Stimulated activated CD4-positive, alpha-beta T cell treated with anti-CD3 and anti-CD28 coated beads, Interleukin-1b, Interleukin-23, amount 100 ng/mL, for 24 hours (primary cell): ENCODE measurements at regions not wholly inside any gene's neighbourhood (a gene's known extent, or its start where the extent isn't known, plus 50 kb on each side); places are given as distances from the start of the nearest gene placed in this dataset.
"Not testable (repeated sequence)": the region's sequence is repeated elsewhere in the genome, so short reads cannot be mapped to it uniquely, and the experiment has no call there.

Experiments used
- DNase-seq, 4 experiments: peaks; one replicate each; pipeline ENCODE4 v3.0.0-alpha.2; 2020; ENCODE audit warnings: low read depth in 4 of 4, low spot score in 1 of 4

DNA sequence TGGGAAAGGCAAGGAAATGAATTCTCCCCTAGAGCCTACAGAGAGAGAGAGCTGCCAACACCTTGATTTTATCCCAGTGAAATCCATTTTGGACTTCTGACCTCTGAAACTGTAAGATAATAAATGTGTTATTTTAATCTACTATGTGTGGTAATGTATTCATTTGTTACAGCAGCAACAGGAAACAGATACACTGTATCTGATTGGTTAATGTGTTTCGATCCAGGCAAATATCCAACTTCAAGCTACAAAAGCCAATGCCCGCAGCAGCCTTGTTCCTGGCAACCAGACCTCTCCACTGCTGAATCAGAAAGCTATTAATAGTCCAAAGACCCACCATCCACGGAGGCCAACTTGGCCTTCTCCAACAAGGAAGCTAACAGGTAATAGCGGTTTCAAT, 318.1 kb downstream of the PTTG2 start:
- DNase-seq = no peak

DNA sequence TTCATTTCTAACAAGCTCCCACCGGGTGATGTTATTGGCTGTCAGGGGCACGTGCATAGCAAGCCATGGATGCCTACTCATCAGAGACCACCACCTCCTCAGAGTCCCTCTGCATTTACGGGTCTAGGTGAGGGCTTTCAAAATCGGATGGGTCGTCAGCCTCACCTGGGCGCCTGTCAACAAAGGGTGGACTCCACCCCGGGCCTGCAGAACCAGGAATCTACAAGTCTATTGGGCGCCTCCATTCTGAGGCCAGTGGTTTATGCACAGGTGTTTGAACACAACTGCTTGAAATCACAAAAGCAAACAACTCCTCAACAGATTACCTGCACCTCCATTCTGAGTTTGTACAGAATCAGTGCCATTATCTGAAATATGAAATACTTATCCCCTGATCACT, 318.9 kb downstream of the PTTG2 start:
- no peak for DNase-seq

DNA sequence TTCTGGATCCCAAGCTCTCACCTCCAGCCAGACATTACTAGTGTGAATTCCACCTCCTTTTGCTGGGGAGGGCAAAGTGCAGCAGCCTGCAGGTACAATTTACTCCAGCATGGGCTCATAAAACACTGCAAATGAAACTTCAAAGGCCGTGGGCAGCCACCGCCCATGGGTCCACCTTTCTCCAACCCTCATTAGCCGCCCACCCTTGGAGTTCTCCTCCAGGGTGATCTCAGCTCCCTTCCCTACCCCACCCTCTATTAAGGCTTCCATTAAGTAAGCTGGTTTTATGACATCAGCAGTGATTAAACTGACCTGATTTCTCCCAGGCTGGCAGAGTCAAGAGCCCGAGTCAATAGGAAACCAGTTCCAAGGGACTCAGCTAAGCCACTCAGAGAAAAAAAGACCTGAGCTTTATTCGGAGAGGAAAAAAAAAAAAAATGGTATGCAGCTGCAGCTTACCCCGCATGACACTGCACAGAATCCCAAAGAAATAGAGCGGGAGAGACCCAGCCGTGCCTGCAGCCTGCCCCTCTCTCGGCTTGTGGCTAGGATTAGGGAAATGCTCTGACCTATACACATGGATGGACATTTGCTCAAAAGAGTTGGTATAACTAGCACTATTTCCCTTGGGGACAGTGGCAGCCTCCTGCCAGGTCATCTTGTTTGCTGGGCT, 319.6 kb downstream of the PTTG2 start:
- no peak for DNase-seq

DNA sequence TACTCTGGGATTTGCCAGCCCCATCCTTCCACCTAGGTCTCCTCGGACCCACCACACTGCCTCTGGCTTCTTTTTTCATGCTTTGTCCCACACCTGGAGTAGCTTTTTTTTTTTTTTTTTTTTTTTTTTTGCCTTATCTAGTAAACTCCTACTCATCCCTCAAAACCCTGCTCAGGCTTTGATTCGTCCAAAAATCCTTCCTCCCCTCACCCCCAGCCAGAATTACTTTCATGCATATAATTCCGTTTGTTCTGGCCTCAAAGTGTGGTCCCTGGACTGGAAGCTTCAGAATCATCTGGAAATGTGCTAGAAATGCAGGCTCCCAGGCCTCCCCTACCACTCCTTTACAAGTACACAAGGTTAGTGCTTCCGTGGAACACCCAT, 320.1 kb downstream of the PTTG2 start:
- no peak for DNase-seq

DNA sequence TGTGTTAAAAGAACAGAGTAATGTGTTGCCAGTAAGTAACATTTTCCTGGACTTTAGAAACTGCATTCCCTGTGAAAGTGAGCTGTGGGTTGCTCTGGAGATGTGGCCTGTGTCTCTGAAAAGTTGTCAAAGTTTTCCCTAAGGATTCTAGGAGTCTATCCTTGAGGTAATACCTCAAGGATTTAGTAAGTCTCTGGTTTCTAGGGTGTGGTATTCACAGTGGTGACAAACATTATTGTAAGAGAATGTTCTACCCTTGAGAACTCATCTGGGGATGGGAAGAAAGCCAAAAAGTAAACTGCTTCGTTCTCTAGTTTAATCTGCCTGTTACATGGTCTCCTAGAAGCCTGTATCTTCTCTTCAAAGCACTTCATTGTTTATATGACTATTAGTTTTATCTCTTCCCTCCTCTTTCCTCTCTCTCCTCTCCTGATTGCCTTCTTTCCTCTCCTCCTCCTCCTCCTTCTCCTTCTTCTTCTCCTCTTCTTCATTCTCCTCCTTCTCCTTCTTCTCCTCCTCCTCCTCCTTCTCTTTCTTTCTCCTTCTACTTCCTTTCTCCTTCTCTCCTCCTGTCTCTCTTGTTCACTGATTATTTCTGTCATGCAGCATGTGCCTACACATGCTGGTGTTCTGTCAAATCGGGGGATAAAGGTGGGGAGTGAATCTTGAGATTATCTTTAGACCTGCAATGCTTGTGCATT, 321.3 kb downstream of the PTTG2 start:
- DNase-seq = no peak

DNA sequence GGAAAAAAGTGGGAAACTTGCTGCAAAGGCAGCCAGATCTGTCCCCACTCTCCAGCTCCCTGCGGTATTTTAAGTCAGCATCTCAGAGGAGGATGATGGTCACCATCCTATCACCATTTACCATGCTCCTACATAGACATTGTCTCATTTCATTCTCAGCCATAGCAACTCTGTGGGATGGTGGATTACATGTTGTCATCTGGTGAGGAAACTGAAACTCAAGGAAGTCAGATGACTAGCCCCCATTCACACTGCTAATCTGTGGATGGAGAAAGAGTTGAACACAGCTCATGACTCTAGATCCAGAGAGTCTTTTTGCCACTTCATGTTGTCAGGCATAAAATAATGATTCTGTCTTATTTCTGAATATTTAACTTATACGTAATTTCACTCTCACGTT, 323.5 kb downstream of the PTTG2 start:
- no peak for DNase-seq

DNA sequence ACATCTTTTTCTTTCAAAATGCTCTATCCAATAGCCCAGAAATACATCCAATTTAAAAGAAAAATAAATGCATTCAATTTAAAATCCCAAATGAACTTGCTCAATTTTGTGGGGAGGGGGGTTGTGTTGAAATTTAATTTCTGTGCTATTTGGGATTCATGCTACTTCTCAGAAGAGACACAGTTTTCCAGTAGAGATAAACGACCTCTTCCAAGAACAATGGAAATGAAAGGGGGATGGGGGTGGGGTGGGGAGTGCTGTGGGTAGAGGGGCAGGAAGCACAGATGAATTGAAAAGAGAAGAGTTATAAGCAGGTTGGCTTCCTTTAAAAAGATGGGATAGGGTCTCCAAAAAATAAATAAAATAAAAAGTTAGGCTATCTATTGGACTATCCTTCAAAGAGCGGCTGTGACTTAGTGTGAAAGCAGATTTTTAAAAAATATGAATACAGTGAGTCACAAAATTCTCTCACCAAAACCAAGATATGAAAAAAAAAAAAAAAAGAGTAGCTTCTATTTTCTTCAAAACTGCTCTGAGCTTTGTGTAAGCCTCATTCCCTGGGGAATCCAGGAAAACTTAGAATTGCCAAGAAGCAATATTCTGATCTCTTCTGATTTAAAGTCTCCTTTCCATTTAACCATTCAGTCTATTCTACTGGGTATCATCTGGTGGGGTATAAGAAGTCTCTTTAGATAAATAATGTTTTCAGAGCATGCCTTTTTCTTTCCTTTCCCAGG, 324.3 kb downstream of the PTTG2 start:
- no peak for DNase-seq

DNA sequence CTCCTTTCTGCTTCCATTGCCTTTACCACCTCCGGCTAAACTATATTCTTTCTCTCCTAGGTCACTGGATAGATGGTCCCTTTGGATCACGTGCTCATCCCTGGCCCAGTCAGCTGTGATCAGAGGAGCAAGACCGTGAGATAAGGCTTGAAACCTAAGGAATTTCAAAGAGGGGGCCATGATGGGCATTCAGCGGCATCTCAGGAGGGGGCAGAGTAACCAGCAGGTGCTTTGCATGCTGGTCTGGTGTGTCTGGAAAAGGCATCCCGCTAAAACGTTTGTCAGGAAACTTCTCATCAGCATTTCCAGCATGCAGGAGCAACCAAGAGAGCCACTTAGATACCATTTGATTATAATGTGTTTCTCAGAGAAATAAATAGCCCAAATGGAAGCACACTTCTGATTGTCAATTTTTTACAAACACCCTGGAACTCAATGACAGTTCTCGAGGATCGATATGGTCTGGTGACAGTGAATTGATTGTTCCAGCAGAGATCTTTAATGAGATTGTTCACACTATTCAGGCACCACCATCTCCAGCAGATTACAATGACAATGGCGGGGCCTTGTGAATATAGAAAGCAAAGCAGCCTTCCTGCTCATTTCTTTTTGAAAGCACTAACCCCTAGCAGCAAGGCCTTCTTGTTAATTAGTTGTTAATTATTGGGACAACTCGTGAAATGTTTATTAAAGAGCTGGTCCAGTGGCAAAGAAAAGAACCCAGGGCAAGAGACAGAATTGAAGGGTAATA, 327.1 kb downstream of the PTTG2 start:
- DNase-seq = no peak

DNA sequence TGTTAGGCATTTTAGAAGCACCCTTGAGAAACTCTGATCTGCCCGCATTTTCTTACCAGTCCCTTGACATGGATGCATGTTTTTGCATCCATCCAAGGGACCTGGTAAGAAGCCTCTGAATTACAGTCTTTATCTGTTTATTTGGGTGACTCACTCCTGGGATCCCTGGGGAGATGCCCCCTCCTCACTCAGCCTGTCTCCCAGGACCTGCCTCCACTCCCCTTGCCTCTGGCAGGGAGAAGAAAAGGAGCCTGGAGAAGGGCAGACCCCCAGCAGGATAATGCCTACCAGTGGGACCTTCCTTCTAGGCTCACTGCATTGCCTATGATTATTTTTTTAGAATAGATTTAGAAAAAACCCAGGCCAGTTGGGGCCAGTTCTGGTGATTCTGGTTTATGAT, 329.4 kb downstream of the PTTG2 start:
- no peak for DNase-seq

DNA sequence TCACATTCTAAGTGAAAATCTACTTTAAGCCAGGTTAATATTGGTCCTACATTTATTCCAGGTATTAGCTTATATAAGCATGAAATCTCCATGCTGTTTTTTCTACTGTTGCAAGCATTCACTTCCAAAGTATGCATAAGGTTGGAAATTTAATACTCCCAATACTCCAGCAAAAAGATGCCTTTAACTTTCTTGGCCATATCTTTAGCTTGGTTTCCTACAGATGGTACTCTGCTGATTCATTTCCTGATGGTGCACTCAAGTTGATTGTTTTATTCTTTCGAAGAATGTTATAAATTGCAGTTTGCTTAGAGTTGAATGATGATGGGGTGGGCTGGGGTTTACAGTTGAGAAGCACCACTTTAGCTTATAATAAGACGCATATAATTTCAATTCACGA, 330.2 kb downstream of the PTTG2 start:
- DNase-seq = no peak

DNA sequence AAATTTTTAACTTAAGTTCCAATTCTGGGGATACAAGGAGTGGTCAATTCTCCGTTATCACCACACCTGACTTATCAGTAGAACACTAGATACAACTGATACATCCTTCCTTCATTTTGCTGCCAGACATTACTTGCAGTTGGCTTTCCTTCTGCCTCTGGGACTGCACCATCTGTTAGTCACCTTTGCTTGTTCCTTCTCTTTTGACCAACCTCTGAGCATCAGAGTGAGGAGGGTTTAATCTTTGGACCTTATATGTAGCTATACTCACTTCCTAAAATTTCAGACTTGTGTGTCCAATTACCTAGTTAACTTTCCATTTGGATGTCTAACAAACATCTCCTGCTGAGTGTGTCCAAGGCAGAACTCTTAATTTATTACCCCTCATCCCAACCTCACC, 330.7 kb downstream of the PTTG2 start:
- DNase-seq = no peak

DNA sequence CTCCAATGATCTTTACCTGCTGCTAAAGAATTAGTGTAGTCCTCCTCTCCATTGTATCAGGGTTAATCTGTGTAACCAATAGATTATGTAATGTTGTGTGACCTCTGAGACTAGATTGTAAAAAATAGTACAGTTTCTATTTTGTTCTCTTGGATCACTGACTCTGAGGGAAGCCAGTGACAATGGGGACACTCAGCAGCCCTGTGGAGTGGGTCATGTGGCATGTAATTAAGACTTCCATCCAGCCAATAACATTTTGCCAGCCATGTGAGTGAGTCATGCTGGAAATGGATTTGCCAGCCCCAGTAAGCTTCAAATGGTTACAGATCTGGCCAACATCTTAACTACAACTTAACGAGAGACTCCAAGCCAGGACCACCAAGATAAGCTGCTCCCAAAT, 332.3 kb downstream of the PTTG2 start:
- no peak for DNase-seq

DNA sequence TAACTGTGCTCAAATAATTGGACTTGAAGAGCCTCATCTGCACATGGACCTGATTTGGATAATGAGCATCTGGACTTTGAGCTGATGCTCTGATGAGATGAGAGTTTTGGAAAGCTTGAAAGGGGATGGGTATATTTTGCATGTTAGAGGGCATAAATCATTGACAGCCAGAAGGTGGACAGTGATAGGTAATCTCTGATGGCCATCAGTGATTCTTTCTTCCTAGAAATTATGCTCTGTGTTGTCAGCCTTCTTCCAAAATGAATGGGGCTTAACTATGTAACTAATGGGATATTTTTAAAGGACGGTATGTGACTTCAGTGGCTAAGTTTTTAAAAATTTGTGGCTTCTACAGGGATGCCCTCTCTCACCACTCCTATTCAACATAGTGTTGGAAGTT, 334.0 kb downstream of the PTTG2 start:
- DNase-seq = no peak

DNA sequence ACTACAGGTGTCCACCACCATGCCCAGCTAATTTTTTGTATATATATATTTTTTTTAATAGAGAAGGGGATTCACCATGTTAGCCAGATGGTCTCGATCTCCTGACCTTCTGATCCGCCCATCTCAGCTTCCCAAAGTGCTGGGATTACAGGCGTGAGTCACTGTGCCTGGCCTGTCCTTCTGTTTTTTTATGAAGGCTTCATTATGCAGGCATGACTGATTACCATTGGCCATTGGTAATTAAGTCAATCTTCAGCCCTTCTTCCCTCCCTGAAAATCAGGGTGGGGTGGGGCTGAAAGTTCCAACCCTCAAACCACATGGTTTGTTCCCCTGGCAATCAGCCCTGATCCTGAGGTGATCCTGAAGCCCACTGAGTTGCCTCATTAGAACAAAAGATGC, 336.9 kb downstream of the PTTG2 start:
- no peak for DNase-seq

DNA sequence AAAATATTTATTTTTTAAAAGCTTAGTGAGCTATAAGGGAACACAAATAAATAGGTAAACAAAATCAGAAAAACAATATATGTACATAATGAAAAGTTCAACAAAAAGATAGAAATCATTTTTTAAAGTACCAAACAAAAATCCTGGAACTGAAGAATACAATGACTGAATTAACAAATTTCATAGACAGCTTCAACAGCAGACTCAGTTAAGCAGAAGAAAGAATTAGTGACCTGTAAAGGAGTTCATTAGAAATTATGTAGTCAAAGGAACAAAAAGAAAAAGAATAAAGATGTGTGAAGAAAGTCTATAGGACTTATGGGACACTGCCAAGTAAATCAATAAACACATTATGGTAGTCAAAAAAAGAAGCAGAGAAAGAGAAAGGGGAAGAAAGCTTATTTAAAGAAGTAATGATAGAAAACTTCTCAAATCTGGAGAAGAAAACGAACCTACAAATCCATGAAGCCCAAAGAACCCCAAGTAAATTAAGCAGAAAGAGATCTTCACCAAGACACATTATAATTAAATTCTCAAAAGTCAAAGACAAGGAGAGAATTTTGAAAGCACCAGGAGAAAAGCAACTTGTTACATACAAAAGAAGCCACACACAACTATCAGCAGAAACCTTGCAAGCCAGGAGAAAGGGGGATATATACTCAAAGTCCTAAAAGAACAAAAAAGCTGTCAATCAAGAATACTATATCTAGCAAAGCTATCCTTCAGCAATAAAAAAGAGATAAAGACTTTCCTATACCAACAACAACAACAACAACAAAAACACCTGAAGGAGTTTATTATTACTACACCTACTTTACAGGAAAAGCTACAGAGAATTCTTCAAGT, 338.9 kb downstream of the PTTG2 start:
- no peak for DNase-seq

DNA sequence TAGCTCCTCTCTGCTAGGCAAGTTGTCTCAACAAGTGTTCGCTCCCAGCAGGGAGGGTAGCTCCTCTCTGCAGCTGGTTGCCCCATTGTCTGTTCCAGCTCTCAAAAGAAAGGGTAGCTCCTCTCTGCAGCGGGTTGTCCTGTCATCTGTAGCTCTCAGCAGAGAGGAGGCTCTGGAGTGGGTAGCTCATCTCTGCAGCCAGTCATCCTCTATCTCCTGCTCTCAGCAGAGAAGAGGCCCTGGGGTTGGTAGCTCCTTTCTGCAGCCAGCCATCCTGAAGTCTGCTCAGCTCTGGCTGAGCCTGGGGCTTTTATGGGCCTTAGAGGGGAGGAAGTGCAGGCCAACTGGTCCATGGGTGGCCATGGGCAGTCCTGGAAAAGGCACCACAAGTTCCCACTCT, 342.7 kb downstream of the PTTG2 start:
- no peak for DNase-seq

DNA sequence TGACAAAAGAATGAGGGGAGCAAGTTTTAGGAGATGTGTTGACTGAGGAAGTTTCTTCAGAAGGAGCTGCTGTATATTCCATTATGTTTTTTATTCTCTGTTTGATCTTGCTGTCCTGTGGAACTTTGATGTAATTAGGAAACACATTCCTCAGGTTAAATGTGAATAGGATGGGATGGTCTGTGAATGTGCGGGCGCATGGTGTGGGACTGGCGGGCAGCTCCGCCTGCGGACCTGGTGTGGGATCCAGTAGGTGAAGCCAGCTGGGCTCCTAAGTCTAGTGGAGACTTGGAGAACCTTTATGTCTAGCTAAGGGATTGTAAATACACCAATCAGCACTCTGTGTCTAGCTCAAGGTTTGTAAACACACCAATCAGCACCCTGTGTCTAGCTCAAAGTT, 344.3 kb downstream of the PTTG2 start:
- not testable (repeated sequence) for DNase-seq

DNA sequence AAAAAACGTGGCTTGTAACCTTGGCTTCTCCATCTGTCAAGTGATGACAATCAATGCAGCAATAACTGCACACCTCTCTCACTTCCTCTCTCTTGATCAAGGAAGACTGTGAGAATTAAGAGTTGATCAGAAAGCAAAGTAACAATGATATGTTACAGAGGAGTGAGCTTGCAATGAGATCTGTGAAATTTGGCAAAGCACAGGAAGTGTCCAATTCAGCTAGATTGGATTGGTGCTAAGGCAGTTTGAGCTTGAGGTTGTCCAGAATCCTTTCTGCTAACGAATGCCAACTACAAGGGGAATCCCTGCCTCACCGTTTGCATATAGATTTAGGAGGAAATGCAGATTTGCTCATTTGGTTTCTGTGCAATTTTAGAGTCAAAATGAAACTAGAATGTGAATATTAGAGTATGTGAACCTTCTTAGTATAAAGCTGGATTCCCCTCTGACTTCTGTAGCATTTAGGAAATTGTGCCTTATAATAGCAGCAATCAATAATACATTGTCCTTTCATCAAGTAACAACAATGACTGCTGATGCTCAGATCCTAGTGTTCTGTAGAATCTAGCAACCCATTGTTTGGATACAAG, 346.4 kb downstream of the PTTG2 start:
- peak in 1 of 4 experiments; percentile 21 for DNase-seq

DNA sequence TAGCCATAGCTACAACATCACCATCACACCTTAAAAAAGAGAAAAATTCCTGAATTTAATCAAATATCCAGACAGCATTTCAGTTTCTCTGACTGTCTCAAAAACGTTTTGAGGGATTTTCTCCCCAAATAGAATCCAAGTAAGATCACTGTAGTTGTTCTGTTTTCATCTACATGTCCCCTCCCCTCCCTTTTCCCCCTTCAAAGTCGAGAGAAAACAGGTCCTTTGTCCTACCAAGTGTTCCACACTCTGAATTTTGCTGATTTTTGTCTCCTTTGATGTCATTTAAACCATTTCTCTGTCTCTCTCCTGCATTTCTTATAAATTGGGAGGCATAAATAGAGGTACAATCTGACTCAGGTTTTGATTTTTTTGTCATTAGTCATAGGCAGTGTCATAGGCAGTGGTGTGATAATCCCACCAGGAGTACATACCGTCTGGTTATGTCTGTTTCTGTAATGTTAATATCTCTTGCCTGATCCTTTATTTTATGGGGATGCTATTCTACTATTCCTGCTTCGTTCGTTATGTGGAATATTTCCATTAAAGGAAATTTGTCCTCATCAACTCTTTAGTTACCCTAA, 348.6 kb downstream of the PTTG2 start:
- no peak for DNase-seq

DNA sequence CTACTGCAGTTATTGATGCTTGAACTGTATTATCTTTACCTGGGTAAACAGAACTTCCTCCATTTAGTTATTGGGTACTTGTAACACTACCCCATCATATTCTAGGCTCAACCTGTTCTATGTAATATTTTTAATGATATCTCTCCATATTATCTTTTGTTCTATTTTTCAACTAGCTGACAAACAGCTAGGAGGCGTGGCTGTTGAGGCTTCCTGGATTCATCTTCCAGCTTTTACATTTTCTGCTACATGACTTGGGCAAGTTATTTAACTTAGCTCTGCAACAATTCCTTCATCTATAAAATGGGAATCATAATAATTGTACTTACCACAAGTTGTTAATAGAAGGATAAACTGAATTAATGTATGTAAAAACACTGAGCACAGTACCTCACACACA, 349.3 kb downstream of the PTTG2 start:
- no peak for DNase-seq
